GM21737 (cell line): ENCODE measurements at regions not wholly inside any gene's neighbourhood (a gene's known extent, or its start where the extent isn't known, plus 50 kb on each side); places are given as distances from the start of the nearest gene placed in this dataset.
"Not testable (repeated sequence)": the region's sequence is repeated elsewhere in the genome, so short reads cannot be mapped to it uniquely, and the experiment has no call there.

Experiments
- ATAC-seq: cut with Tn5 transposase; IDR thresholded peaks from one replicate; pipeline ENCODE4 v1.9.1; 2021; ENCODE audit warnings: mild to moderate bottlenecking, moderate library complexity; ENCODE audit not compliant: unreplicated experiment

DNA sequence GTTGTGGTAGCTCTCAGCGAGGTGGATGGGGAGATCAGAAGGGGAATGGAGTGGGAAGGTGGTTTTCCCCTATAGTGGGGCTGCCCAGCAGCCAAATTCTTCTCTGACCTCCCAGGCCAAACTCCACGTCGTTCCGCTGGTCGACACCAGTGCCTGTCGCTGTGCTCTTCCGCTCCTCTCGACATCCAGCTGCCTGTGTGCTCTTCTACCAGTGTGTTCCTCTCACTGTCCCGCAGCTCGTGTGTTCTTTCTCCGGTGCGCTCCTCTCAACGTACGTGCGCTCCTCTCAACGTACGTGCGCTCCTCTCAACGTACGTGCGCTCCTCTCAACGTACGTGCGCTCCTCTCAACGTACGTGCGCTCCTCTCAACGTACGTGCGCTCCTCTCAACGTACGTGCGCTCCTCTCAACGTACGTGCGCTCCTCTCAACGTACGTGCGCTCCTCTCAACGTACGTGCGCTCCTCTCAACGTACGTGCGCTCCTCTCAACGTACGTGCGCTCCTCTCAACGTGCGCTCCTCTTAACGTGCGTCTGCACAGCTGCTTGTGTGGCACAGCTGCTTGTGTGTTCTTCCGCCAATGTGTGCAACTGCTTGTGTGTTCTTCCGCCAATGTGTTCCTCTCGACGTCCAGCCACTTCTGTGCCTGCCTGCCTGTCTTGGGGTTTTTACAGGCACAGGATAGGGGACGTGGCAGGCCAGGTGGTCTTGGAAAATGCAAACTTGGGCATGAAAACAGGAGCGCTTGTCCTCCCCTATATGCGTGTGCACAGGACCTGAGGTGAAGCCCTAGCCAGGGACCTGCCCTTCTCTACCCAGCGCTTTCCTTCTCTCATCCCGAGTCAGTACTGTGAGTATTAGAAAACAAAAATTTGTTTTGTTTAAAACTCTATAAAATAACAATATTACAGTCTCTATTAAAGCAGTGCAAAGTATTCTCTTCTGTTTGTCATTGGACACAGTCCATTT, 991.1 kb downstream of the GBE1 start:
- ATAC-seq: no peak

DNA sequence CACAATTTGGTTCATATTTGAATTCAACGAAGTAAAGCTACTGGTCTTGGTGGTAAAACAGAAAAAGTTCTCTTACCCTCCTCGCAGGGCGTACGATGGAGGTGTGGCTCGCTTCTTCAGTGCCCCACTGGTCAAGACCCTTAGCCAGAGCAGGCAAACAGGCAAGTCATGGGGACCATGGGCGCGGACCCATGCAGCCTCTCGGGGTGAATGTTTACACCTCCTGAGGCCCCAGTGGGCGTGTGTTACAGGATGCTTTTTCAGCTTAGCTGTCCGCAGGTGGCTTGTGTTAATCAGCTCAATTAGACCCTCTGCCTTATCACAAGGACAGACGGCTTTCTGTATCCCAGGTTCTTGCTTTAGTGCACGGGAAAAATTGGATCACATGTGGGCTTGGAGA, 991.8 kb downstream of the GBE1 start:
- no peak for ATAC-seq

DNA sequence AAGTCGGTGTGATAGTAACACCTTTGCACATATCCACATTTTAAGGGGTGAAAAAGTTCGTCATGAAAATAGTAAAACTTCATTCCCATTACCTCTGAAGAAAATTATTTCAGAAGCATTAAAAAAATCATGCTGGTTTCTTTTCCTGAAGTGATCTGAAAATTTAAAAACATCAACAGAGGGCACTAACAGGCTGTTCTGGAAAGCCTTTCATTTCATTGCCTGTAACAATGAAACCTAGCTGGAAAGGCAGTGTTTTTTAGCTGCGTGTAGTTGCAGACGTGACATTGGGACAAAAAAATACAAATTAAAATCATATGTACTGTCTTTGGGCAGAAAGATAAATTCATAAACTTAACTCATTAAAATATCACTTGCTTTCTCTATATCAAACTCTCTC, 993.8 kb downstream of the GBE1 start:
- no peak for ATAC-seq

DNA sequence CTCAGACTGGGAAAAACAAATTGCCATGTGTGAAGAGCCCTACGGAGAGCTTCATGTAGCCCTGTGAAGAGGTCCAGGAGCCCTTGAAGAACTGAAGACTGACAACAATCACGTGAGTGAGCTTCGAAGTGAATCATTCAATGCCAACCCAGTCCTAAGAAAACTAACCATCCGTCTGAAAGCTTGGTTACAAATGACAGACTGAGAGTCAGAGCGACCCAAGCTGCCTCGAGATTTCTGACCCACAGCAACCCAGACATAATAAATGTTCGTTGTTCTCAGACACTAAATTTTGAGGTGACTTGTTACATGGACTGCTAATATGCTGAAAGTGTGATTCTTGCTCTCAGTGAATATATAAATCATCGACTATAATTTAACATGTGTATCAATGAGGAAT, 987.2 kb upstream of the ROBO1 start:
- ATAC-seq: no peak

- no peak for ATAC-seq
Measured at GRCh38 chr3:80753021-80753420, 985.2 kb upstream of the ROBO1 start.

- ATAC-seq: no peak
Measured at GRCh38 chr3:80750637-80751036, 982.8 kb upstream of the ROBO1 start.

- no peak for ATAC-seq
Measured at GRCh38 chr3:80734920-80735319, 967.1 kb upstream of the ROBO1 start.

DNA sequence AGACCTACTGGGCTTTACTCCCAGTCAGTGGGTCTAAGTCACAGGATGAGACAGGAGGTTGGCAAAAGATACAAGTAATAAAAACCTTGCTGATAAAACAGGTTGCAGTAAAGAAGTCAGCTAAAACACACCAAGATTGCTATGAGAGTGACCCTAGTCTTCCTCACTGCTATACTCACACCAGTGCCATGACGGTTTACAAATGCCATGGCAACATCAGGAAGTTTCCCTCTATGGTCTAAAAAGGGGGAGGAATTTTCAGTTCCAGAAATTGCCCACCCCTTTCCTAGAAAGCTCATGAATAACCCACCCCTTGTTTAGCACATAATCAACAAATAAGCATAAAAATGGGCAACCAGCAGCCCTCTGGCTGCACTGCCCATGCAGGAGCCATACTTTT, 966.7 kb upstream of the ROBO1 start:
- ATAC-seq: no peak

DNA sequence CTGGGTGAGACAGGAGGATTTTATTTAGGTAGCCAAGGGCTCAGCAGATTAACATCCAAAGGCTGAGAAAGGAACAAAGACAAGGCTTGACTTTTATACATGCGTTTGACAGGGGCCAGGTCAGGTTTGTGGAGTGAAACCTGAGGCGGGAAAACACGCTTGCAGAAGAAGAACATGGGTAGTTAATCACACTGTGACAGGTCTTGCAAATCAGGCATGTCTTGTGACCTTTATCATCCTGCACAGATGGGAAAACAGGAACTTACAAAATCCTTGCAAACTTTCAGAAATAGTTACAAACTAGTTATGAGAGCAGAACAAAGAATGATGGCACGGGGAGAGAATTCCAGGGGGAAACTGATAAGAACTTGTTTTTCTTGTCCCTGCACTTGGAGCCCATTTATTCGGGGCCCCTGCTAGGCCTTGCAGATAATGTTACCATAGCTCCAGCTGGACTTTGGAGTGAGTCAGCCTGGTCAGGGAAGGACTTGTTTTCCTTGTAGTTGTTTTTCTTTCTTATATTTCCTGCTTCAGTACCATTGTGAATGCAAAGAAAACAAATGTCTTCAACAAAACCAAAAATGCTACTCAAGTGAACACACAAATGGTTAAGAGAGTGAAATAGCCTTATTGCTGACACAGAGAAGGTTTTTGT, 965.9 kb upstream of the ROBO1 start:
- ATAC-seq: no peak

- ATAC-seq: not testable (repeated sequence)
Measured at GRCh38 chr3:80727561-80727960, 959.8 kb upstream of the ROBO1 start.

DNA sequence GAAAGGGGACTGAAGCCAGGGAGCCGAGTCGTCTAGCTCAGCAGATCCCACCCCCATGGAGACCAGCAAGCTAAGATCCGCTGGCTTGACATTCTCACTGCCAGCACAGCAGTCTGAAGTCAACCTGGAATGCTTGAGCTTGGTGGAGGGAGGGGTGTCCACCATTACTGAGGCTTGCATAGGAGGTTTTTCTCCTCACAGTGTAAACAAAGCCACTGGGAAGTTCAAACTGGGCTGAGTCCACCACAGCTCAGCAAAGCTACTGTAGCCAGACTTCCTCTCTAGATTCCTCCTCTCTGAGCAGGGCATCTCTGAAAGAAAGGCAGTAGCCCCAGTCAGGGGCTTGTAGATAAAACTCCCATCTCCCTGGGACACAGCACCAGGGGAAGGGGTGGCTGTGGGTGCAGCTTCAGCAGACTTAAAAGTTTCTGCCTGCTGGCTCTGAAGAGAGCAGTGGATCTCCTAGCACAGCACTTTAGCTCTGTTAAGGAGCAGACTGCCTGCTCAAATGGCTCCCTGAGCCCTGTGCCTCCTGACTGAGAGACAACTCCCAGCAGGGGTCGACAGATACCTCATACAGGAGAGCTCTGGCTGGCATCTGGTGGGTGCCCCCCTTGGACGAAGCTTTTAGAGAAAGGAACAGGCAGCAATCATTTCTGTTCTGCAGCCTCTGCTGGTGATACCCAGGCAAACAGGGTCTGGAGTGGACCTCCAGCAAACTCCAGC, 942.0 kb upstream of the ROBO1 start:
- ATAC-seq: not testable (repeated sequence)

DNA sequence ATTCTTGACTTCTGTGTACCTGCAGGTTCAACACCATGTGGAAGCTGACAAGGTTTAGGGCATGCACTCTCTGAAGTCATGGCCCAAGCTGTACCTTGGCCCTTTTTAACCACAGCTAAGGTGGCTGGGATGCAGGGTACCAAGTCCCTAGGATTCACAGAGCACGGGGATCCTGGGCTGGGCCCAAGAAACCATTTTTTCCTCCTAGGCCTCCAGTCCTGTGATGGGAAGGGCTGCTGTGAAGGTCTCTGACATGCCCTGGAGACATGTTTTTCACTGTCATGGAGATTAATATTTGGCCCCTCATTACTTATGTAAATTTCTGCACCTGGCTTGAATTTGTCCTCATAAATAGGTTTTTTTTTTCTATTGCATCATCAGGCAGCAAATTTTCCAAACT, 937.5 kb upstream of the ROBO1 start:
- ATAC-seq: no peak

DNA sequence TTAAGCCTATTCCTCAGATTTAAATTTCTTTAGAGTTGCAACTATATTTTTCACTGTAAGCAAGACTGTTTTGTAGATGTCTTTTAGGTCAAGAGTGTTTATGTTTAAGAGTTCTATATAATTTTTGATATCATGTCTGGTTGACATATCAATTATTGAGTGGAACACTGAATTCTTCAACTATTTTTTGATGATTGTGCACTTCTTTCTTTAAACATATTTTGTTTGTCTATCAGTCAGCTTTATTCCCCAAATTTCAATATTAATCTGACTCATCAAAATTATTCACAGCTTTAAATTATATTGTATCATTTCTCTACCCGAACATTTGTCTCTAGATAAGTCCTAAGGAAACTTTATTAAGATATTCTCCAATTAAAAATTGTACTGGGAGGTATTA, 933.6 kb upstream of the ROBO1 start:
- ATAC-seq: no peak

DNA sequence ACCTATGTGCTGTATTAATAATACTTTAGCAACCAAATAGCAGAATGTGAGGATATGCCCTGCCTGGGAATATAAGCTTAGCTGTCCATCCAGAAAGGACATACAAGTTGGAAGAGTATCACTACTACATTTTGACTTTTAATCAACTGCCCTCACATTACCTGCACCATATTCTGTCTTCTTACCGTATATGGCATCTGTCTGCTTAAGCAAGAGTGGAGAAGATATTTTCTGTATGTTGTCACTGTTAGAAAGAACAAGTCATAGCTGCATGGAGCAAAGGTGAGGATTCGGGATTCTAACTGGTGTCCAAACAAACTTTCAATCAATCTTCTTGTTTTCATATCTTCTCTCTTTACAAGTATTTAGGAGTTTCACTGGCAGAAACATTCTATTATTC, 929.5 kb upstream of the ROBO1 start:
- ATAC-seq: no peak

DNA sequence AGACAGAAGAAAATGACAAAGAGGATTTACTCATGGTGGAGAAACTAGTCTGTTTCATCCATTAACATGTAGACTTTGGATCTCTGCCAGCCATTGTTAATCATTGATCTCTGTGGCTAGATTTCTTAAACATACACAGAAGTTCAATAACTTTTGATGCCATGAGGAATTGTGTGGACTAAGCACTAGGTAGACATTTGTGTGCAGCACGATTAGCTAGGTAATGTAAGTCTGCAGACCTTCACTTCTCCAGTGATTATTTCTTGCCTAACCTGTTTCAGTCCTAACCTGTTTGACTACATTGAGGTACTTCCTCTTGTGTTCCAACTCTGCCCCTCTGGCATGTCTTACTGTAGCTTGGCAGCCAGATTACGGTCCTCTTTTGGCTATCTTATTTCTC, 928.5 kb upstream of the ROBO1 start:
- no peak for ATAC-seq

- ATAC-seq: no peak
Measured at GRCh38 chr3:80688814-80689213, 921.0 kb upstream of the ROBO1 start.

GRCh38 chr3:80682951-80683350, 915.2 kb upstream of the ROBO1 start:
- no peak for ATAC-seq

DNA sequence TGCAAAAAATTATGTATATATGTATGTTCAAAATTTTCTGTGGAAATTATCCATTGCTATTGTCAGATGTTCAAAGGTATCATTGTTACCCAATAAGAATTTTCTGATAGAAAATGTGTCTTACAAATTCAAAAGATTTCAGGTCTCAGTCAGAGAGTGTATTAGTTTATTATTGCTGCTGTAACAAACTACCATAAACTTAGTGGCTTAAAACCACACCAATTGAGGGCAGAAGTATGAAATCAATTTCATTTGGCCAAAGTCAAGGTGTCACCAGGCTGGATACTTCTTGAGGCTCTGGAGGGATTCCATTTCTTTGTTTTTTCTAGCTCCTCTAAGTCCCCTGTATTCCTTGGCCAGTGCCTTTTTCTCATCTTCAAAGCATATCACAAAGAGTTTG, 914.4 kb upstream of the ROBO1 start:
- no peak for ATAC-seq

- ATAC-seq: no peak
Measured at GRCh38 chr3:80677796-80678195, 910.0 kb upstream of the ROBO1 start.

- no peak for ATAC-seq
Measured at GRCh38 chr3:80676866-80677265, 909.1 kb upstream of the ROBO1 start.

GRCh38 chr3:80676261-80676660, 908.5 kb upstream of the ROBO1 start:
- no peak for ATAC-seq

GRCh38 chr3:80675790-80676189, 908.0 kb upstream of the ROBO1 start:
- no peak for ATAC-seq
